ENCODE measurements at regions not wholly inside any gene's neighbourhood (a gene's known extent, or its start where the extent isn't known, plus 50 kb on each side); places are given as distances from the start of the nearest gene placed in this dataset.
A peak's percentile ranks its signal among the peaks of the same experiment; 100 is the strongest.
"Not testable (repeated sequence)": the region's sequence is repeated elsewhere in the genome, so short reads cannot be mapped to it uniquely, and the experiment has no call there.

GRCh38 chr6:67779876-67780275 is 855.2 kb upstream of the ADGRB3 start:
- no peak for DNase-seq
- Histone ChIP-seq H3K27me3 (replicated peaks) (no peaks in the 10 kb centered on the region), H3K27ac (no peak overlapping the region), H3K4me3 (ENCODE audit: low read depth, low read length) (no peak overlapping the region), H3K36me3 (replicated peaks) (no peaks in the 10 kb centered on the region)
- no peak for TF ChIP-seq CTCF (IDR thresholded peaks at IDR 0.05; ENCODE audit: low read depth, low read length, missing control alignments)
- in situ Hi-C loops (cut with HindIII; ENCODE audit: low pct_ligation_motif_present, low sequenced_read_pairs): no loop called here

DNA sequence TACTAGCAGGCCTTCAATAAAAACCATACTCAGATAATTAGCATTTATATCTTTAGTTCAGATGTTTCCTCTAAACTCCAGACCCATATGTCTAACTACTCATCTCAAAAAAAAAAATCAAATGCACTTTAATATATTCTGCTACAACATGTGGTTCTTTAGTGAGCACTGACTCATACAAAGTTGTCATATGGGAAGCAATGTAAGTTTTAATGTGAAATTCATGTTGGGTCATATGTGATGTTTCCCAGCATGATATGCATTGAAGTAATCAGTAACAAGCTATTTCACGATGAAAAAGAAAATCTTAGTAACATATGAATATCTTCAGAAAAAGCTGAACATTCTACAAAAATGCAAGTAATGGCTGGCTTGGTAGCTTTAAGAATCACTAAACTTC is 859.7 kb upstream of the ADGRB3 start:
- Histone ChIP-seq H3K36me3 (replicated peaks) (no peaks in the 10 kb centered on the region), H3K27ac (no peak overlapping the region), H3K27me3 (replicated peaks) (no peaks in the 10 kb centered on the region), H3K4me3 (ENCODE audit: low read depth, low read length) (no peak overlapping the region)
- TF ChIP-seq CTCF (IDR thresholded peaks at IDR 0.05; ENCODE audit: low read depth, low read length, missing control alignments): no peak
- in situ Hi-C loops (cut with HindIII; ENCODE audit: low pct_ligation_motif_present, low sequenced_read_pairs): no loop called here
- no peak for DNase-seq

- H3K4me3 ChIP-seq (ENCODE audit: low read depth, low read length): no peak overlapping the region
Observed at GRCh38 chr6:67768972-67769371, 866.1 kb upstream of the ADGRB3 start.

DNA sequence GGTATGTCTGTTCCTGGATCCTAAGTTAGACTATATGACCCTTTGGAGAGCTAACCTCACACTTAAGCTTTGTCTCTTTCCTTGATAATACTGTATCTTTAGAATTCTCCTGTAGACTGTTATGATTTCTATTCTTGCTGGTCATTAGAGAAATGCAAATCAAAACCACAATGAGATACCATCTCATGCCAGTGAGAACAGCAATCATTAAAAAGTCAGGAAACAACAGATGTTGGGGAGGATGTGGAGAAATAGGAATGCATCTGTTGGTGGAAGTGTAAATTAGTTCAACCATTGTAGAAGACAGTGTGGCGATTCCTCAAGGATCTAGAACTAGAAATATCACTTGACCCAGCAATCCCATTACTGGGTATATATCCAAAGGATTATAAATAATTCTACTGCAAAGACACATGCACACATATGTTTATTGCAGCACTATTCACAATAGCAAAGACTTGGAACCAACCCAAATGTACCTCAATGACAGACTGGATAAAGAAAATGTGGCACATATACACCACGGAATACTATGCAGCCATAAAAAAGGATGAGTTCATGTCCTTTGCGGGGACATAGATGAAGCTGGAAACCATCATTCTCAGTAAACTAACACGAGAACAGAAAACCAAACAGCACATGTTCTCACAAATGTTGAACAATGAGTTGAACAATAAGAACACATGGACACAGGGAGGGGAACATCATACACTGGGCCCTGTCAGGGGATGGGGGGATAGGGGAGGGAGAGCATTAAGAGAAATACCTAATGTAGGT is 867.8 kb upstream of the ADGRB3 start:
- H3K4me3 ChIP-seq (ENCODE audit: low read depth, low read length); H3K36me3 ChIP-seq (replicated peaks); H3K27ac ChIP-seq; H3K27me3 ChIP-seq (replicated peaks); in situ Hi-C loops (cut with HindIII; ENCODE audit: low pct_ligation_motif_present, low sequenced_read_pairs); DNase-seq: not testable (repeated sequence)

More at GRCh38 chr6:67768972-67769371, 866.1 kb upstream of the ADGRB3 start:
- no peaks in the 10 kb centered on the region for H3K36me3 ChIP-seq (replicated peaks)
- H3K27me3 ChIP-seq (replicated peaks): no peaks in the 10 kb centered on the region
- in situ Hi-C loops (cut with HindIII; ENCODE audit: low pct_ligation_motif_present, low sequenced_read_pairs): no loop called here
- no peak for TF ChIP-seq CTCF (IDR thresholded peaks at IDR 0.05; ENCODE audit: low read depth, low read length, missing control alignments)
- DNase-seq: no peak
- H3K27ac ChIP-seq: no peak overlapping the region

- TF ChIP-seq CTCF (IDR thresholded peaks at IDR 0.05; ENCODE audit: low read depth, low read length, missing control alignments): no peak
- H3K27ac ChIP-seq: no peak overlapping the region
- in situ Hi-C loops (cut with HindIII; ENCODE audit: low pct_ligation_motif_present, low sequenced_read_pairs): no loop called here
- peak; percentile 69 for DNase-seq
- no peaks in the 10 kb centered on the region for H3K36me3 ChIP-seq (replicated peaks)
- no peak overlapping the region for H3K4me3 ChIP-seq (ENCODE audit: low read depth, low read length)
- no peaks in the 10 kb centered on the region for H3K27me3 ChIP-seq (replicated peaks)
Observed at GRCh38 chr6:67766057-67766456, 869.0 kb upstream of the ADGRB3 start.

GRCh38 chr6:67759001-67759400 is 876.1 kb upstream of the ADGRB3 start:
- no peak for DNase-seq
- Histone ChIP-seq H3K27ac (no peak overlapping the region), H3K4me3 (ENCODE audit: low read depth, low read length) (no peak overlapping the region), H3K36me3 (replicated peaks) (no peaks in the 10 kb centered on the region), H3K27me3 (replicated peaks) (no peaks in the 10 kb centered on the region)
- in situ Hi-C loops (cut with HindIII; ENCODE audit: low pct_ligation_motif_present, low sequenced_read_pairs): no loop called here
- no peak for TF ChIP-seq CTCF (IDR thresholded peaks at IDR 0.05; ENCODE audit: low read depth, low read length, missing control alignments)

Data from brain microvascular endothelial cell (primary cell).